Fibroblast of skin of left quadriceps (primary cell): ENCODE measurements at regions not wholly inside any gene's neighbourhood (a gene's known extent, or its start where the extent isn't known, plus 50 kb on each side); places are given as distances from the start of the nearest gene placed in this dataset.
"Not testable (repeated sequence)": the region's sequence is repeated elsewhere in the genome, so short reads cannot be mapped to it uniquely, and the experiment has no call there.

Source experiments
- DNase-seq, 2 experiments: peaks; one replicate each; pipeline ENCODE4 v3.0.0-alpha.2; 2013; ENCODE audit warnings: low read depth in 2 of 2

DNA sequence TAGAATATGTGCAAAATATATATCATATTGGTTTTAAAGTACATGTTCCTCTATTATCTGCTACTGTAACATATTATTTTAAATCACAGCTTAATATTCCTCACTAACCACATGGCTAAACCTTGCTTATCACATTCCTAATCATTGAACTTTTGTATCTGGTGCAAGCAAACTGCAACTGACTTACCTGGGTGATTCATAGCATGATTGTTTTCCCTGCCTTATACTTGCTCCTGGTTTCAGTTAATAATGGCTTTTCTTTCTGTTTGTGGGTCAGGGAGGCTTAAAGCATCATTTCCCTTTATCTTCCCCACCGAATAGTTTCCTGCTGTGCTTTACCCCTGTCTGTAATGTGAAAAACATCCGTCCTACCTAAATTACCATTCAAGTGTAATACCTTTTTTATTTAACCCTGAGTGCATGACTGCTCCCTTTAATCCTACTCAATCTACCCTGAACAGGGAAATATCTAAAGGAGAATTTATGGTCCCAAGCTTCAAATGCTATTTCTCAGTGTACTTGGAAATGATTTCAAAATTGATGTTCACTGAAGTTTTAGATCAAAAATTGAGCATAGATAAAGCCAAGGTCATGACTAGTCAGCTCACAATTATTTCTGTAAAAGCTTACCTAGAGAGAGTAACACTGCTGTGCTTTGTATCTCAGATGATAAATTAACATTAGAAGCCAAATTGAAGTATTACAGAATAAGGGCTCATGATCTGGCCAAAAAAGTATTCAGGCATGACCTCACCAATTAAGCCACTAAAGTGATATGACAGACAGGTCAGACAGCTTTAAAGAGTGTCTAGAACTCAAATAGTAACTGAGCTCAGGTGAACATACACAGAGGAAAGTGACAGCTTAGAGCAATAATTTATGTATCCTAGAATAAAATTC, 507.1 kb downstream of the BRINP3 start:
- no peak for DNase-seq

DNA sequence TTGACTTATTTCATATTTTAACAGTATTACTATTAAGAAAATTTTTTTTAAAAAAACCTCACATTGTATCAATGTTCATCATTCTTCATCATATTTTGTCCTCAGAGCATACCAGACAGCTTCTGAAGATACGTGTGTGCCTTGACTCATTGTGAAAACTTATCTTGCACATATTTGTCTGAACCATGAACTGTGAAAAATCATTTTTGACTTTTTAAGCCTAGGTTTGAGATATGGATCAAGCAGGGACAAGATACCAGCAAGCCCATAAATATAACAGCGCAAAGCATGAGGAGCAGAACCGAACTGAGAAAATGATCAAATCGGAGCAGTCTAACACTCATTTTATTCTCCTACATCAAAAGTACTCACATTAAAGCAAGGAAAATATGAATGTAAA, 506.0 kb downstream of the BRINP3 start:
- DNase-seq, result no peak

DNA sequence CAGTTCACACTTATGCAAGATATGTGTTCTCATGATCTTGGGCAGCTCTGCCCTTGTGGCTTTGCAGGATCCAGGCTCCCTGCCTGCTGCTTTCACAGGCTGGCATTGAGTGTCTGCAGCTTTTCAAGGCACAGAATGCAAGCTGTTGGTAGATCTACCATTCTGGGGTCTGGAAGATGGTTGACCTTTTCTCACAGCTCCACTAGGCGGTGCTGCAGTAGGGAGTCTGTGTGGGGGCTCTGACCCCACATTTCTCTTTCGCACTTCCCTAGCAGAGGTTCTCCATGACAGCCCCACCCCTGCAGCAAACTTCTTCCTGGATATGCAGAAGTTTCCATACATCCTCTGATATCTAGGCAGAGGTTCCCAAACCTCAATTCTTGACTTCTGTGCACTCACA, 500.5 kb downstream of the BRINP3 start:
- DNase-seq, result no peak

DNA sequence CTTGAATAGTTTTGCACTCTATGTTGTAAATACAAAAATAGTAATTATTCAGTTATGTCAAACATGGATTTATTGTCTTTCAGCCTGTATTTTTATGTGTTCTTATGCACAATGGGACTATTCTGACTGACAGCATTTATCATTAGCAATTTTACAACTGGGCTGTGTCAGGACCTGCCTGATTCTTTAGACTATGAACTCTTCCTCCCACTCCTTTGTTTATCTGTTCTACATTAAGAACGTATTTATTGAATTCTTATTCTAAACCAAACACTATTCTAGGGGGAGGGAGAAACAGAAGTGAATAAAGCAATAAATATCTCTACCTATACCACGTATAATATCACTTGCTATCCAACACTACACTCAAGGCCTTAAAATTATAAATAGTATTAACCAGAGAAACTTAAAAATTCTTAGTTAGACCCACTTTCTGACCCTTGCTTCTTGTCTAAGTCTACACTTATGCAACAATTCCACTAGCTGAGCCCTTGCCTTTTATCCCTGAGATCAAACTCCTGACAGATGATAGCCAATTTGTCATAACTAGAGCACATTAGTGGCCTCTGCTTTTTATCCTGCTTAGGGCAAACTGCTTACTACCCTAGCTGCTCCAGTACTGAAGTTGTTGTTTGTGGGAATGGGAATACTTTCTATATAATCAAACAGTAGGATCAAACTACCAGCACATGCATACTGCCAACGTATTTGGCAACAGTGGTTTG, 494.3 kb downstream of the BRINP3 start:
- DNase-seq, result no peak

DNA sequence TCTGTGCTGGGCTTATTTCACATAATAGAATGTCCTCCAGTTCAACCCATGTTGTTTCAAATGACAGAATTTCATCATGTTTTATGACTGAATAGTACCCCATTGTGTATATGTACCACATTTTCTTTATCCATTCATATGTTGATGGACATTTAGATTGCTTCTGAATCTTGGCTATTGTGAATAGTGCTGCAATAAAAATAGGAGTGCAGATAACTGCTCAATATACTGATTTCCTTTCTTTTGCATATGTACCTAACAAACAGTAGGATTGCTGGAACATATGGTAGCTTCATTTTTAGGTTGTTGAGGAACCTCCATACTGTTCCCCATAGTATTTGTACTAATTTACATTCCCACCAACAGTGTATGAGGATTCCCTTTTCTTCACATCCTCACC, 491.1 kb downstream of the BRINP3 start:
- no peak for DNase-seq

DNA sequence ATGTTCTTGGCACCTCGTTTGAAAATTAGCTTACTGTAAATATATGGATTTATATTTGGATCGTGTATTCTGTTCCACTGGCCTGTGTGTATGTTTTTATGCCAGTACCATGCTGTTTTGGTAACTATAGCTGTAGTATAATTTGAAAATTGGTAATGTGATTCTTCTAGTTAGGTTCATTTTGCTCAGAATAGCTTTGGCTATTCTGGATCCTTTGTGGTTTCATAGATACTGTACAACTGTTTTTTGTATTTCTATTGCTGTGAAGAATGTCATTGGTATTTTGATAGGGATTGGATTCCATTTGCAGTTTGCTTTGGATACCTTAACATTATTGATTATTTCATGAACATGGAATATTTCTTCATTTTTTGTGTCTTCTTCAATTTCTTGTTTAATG, 490.2 kb downstream of the BRINP3 start:
- DNase-seq, result no peak

DNA sequence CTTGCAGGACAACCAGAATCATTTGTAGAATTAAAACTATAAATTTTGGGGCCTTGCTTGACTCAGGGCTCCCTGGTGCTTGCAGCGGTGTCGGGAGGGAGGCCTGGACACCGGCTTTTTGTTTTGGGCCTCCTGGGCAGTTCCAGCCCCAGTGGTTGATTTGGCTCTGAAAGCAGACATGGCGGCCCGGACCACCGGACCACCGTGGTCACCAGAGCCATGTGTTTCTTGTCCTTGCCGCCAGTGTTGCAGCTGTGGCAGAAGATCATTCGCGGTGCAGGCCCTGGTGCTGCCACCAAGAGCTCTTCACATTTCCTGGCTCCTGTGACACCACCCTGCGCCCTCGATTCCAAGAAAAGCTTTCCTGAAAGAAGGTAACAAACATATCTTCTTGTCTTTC, 484.8 kb downstream of the BRINP3 start:
- DNase-seq, result no peak

DNA sequence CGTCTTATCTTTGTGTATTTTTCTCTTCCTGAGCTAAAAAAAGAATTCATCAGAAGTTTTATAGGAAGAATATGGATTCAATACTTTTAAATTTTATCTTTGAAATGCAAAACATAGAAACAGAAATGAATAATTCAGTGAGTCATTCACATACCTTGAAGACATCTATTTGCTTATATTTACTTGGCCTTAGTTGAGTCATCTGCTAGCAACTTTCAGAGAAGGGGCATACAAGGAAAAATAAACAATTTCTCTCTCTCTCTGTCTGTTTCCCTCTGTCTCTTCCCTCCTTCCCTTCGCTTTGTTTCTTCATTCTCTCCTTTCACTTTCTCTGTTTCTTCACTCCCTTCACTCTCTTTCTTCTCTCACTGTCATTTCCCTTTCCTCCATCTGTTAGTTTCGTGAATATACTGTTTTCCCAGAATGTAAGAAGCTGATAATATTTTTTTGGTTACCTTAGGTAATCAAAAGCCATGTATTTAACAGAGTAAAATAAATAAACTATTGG, 477.2 kb downstream of the BRINP3 start:
- DNase-seq, result no peak

DNA sequence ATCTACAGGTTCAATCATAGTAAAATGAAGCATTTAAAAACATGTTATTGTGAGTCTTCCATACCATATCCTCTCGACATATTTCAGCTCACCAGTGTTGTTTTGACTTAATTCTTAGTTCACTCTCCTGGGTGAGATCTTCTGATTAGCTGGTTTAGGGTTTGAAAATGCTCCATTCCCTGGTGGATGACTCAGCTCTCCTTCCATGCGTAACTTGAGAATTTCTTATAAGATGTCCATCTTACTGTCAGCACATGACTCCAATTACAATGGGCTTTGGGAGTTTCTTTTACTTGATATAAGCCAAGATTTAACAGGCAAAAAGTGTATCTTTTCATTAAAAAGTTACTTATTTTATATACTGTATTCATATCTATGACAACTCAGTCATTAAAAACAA, 476.5 kb downstream of the BRINP3 start:
- DNase-seq, result peak; percentile 10 to 20

DNA sequence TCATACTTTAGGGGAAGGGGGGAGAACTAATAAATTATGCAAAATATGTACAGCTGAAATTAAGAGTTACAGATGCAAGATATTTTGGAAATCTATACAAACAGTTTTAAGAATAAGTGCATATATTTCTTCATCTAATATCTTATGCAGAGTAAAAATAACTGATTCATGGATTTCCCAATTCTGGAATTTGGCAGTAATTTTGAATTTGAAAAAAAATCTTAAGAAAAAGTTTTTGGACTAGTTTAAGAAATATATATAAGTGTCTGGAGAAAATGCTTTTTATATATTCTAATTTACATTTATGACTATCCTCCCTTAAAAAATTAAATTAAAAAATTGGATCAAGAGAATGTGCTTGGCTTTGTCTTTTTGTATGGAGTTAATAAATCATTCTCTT, 474.3 kb downstream of the BRINP3 start:
- no peak for DNase-seq

DNA sequence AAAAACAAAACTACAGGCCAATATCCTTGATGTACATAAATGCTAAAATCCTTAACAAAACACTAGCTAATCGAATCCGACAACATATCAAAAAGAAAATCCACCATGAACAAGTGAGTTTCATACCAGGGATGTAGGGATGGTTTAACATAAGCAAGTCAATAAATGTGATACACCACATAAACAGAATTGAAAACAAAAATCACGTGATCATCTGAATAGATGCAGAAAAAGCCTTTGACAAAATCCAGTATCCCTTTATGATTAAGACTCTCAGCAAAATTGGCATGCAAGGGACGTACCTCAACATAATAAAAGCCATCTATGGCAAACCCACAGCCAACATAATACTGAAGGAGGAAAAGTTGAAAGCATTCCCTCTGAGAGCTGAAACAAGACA, 466.1 kb downstream of the BRINP3 start:
- DNase-seq, result no peak

DNA sequence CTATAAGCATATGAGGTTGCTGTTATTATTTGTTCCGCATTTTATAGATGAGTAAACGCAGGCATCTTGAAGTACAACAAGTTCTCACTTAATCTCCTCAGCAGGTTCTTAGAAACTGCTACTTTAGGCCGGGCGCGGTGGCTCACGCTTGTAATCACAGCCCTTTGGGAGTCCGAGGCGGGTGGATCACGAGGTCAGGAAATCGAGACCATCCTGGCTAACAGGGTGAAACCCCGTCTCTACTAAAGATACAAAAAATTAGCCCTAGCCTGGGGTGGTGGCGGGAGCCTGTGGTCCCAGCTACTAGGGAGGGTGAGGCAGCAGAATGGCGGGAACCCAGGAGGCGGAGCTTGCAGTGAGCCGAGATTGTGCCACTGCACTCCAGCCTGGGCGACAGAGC, 458.5 kb downstream of the BRINP3 start:
- not testable (repeated sequence) for DNase-seq

DNA sequence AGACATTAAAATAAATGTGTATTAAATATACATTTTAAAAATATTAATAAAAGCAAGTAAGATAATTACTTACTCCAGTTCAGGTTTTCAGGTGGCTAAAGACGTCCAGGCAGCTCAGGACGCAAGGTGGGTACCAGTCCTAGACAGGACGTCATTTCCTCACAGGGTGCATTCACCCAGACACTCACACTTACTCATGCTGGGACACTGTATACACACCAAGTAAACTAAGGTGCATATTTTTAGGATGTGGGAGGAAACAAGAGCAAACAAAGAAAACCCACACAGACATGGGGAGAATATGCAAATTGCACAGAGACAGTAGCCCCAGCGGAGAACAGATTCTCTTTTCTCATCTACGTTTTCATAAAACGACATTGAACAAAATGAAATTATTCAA, 457.9 kb downstream of the BRINP3 start:
- DNase-seq, result no peak

DNA sequence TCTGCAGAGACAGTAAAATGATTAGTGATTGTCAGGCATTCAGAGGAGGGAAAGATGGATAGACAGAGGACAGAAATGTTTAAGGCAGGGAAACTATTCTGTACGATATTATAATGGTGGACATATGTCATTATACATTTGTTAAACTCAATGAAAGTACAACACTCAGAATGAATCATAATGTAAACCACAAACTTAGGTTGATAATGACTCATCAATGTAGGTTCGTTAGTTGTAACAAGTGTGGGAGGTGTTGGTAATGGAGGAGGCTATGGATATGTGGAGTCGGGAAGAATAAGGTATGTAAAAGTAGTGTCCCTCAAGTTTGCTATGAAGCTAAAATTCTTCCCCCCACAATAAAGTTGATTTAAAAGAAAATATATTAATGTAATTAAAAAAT, 455.0 kb downstream of the BRINP3 start:
- no peak for DNase-seq

DNA sequence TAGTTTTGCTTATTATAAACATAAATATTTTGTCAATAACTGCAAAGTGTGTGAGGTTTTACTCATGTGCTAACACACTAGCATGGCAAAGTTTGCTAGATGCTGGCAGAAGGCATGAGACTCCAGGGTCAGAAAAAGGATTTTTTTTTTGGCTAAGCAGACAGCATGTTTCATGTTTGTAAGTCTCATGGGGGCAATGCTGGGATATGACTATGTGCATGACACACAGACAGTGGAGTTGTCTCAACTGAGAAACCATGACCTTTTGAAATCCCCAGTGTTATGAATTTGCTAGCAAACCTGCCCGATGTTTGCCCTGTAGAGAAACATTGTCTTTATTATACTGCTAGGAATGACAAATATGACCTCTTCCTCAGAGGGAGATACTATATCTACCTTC, 448.2 kb downstream of the BRINP3 start:
- DNase-seq, result no peak

DNA sequence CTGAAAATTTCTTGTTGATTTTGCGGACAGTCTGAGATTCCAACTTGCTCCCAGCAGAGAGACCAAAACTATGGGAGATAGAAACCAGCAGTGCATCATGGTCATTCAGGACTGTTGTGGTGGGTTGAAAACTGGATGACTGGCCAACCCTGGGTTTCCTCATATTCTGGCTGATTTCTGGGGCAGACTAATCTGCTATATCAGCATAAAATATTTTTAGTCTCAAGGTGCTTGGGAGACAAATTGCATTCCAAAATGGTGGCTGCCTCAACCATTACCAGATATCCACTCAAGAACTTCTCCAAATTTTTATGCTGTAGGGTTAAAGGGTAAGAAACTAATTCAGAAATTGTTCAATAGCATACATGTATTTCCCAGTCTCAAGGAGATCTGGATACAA, 434.0 kb downstream of the BRINP3 start:
- DNase-seq, result no peak

DNA sequence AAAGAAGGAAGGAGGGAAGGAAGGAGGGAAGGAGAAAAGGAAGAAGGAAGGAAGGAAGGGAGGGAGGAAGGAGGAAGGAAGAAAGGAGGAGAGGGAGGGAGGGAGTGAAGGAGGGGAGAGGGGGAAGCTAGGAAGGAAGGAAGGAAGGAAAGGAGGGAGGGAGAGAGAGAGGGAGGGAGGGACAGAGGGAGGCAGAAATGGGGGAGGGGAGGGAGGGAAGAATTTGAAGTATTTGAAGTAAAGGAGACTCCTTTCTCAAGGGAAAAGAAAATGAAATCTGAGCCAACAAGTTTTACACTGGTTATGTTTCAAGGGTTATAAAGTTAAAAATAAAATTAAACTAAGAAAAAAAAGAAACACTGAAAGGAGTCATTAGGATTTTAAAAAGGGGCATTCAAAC, 431.4 kb downstream of the BRINP3 start:
- no peak for DNase-seq
